Hepatocyte (in vitro differentiated cells): ENCODE measurements at regions not wholly inside any gene's neighbourhood (a gene's known extent, or its start where the extent isn't known, plus 50 kb on each side); places are given as distances from the start of the nearest gene placed in this dataset.

ENCODE experiments used
- CTCF ChIP-seq: fragments of 200-600 bp; sonication (generic); IDR thresholded peaks from 2 replicates; pipeline ENCODE4 v1.5.1; 2016; ENCODE audit warnings: antibody characterized with exemption, mild to moderate bottlenecking; ENCODE audit not compliant: poor library complexity
- EZH2 ChIP-seq: fragments of 200-600 bp; sonication (generic); IDR thresholded peaks from 2 replicates; pipeline ENCODE4 v1.6.1; 2016; ENCODE audit warnings: antibody characterized with exemption, mild to moderate bottlenecking, borderline replicate concordance

GRCh38 chr2:79452651-79453050 is 60.2 kb upstream of the CTNNA2 start:
- TF ChIP-seq EZH2 (no peak), CTCF (no peak)
